NCI-H1092 treated with DMSO at 0.1 percent for 48 hours (cell line): ENCODE measurements at regions not wholly inside any gene's neighbourhood (a gene's known extent, or its start where the extent isn't known, plus 50 kb on each side); places are given as distances from the start of the nearest gene placed in this dataset.

Experiments
- DNase-seq: peaks from one replicate; lab custom pipeline; 2025; lab: John Stamatoyannopoulos, UW

DNA sequence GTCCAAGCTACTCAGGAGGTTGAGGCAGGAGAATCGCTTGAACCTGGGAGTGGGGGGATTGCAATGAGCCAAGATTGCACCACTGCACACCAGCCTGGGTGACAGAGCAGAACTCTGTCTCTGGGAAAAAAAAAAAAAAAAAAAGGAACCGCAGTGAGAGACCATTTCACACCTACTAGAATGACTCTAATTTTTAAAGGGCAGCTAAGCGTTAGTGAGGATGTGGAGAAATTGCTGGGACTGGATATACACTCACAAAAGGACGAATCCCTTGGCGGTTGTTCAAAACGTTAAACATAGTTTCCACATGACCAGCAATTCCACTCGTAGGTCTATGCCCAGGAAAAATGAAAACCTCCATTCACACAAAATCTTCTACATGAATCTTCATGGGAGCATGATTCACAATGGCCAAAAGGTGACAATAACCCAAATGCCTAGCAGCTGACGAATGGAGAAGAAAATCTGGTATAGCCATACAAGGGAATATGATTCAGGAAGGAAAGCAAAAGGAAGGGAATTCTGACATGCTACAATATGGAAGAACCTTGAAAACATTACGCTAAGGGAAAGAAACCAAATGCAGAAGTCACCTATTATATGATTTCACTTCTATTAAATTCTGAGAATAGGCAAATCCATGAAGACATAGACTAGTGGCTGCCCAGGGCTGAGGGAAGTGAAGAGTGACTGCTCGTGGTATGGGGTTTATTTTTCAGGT, 127.0 kb downstream of the CHSY1 start:
- DNase-seq, result no peak

GRCh38 chr15:101123222-101123910, 128.5 kb downstream of the CHSY1 start:
- no peak for DNase-seq

DNA sequence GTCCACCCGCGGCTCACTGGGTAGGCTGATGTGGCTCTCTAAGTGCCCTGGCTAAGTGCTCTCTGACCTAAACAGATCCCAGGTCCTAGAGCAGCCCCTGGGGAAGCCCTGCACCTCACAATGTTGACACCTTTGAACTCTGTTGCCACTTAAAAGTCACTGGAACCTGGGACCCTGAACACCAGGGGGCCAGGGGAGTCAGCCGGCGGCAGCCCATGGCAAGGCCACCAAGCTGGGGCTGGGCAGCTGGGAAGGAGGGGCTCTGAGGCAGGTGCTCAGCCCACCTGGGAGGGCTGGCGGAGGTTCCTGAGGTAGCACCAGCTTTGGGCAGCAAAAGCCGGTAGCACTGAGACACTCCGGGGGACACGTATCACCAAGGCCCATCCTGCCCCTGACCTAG, 129.0 kb downstream of the CHSY1 start:
- DNase-seq, result no peak

GRCh38 chr15:101122266-101122665, 129.6 kb downstream of the CHSY1 start:
- no peak for DNase-seq

GRCh38 chr15:101121511-101122090, 130.2 kb downstream of the CHSY1 start:
- peak; percentile 49 for DNase-seq

DNA sequence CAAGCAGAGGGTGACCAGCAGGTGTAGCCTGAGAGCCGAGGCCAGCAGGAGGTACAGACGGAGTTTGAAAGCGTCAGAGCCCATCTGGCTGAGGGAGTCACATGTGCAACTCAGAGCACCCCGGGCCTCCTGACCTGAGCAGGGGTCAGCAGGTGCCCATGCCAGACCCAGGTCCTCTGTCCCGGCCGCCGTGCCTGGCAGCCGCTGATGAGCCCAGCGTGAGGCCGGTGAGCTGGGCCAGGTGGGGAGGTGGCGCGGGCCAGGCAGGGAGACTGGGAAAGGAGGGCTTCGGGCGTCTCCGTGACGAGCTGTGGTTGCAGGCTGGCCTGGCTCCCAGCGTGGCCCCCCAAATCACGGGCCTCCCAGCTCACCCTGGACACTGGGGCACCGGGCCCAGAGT, 130.9 kb downstream of the CHSY1 start:
- peak; percentile 16 for DNase-seq

GRCh38 chr15:101120473-101120872, 131.4 kb downstream of the CHSY1 start:
- no peak for DNase-seq
